HepG2 (cell line): ENCODE measurements at regions not wholly inside any gene's neighbourhood (a gene's known extent, or its start where the extent isn't known, plus 50 kb on each side); places are given as distances from the start of the nearest gene placed in this dataset.

ENCODE experiments used
- ATAC-seq: fragments of 200-7000 bp; cut with Tn5 transposase; 3 replicates; pipeline ENCODE4 v1.9.1; 2020; ENCODE audit warnings: mild to moderate bottlenecking, moderate library complexity
- BruUV-seq: library from RNA; stranded (reverse); fragments of 400-500 nt; replicated peaks from 2 replicates; lab custom pipeline; 2021; lab: Mats Ljungman, UMichigan
- CTCF ChIA-PET: fragments of 300-600 bp; formaldehyde crosslinking; extraction: SDS; loops from one replicate; lab custom pipeline; 2021; ENCODE audit warnings: low total read pairs, inconsistent platforms, low intra/inter-chr PET ratio; lab: Yijun Ruan, JAX
- POLR2A ChIA-PET: fragments of 350-600 bp; sonication (Branson Sonifier 250); formaldehyde crosslinking; loops from one replicate; lab custom pipeline; 2020; ENCODE audit warnings: antibody characterized with exemption, inconsistent platforms; lab: Yijun Ruan, JAX
- DNase-seq: peaks from one replicate; pipeline ENCODE4 v3.0.0-alpha.2; 2015; ENCODE audit warnings: low spot score
- FAIRE-seq: peaks from 3 replicates; lab custom pipeline; 2011; peaks lifted over from hg19 to GRCh38; lab: Jason Lieb, UNC
- H2AFZ ChIP-seq: one replicate; pipeline ENCODE4 v1.6.1; 2011; ENCODE audit warnings: low read length, inconsistent platforms
- H3K27ac ChIP-seq: fragments of 300-600 bp; 3 replicates; pipeline ENCODE4 v1.8.0; 2011; ENCODE audit warnings: mixed run types, mild to moderate bottlenecking, mixed read lengths, low read length, inconsistent platforms; ENCODE audit not compliant: insufficient read depth; ENCODE audit errors: extremely low read length
- H3K27me3 ChIP-seq, 2 experiments: fragments of 200-600 bp in 1 of 2; 2 replicates in 1 of 2; 3 replicates in 1 of 2; pipeline versions ENCODE4 v1.6.0 to v1.8.0; 2011; ENCODE audit warnings: low read length in 2 of 2, mild to moderate bottlenecking in 2 of 2, moderate library complexity in 2 of 2, inconsistent platforms in 1 of 2; ENCODE audit not compliant: insufficient read depth in 2 of 2, control insufficient read depth in 1 of 2
- H3K36me3 ChIP-seq, 2 experiments: fragments of 200-600 bp in 1 of 2; replicated peaks in 1 of 2; 2 replicates in 1 of 2; 3 replicates in 1 of 2; pipeline versions ENCODE4 v1.5.1 to v1.8.0; 2011; ENCODE audit warnings: low read length in 2 of 2, inconsistent platforms in 1 of 2; ENCODE audit not compliant: insufficient read depth in 2 of 2, control insufficient read depth in 1 of 2
- H3K4me1 ChIP-seq: 2 replicates; pipeline ENCODE4 v1.5.1; 2012; ENCODE audit warnings: low read length, inconsistent platforms; ENCODE audit not compliant: insufficient read depth
- H3K4me2 ChIP-seq: 2 replicates; pipeline ENCODE4 v1.6.0; 2011; ENCODE audit warnings: low read depth, low read length, inconsistent platforms
- H3K4me3 ChIP-seq, 3 experiments: fragments of 200-600 bp in 1 of 3; sonication (generic), shearing (Covaris generic) in 1 of 3; replicated peaks in 1 of 3; 2 replicates each; pipeline ENCODE4 v1.5.1; 2011 to 2016; ENCODE audit warnings: low read length in 3 of 3, inconsistent platforms in 2 of 3, low read depth in 2 of 3, mild to moderate bottlenecking in 2 of 3, control low read depth in 1 of 3, mixed read lengths in 1 of 3; ENCODE audit not compliant: insufficient read depth in 1 of 3
- H3K79me2 ChIP-seq: one replicate; pipeline ENCODE4 v1.6.1; 2011; ENCODE audit warnings: low read length, inconsistent platforms; ENCODE audit not compliant: insufficient read depth
- H3K9ac ChIP-seq: 2 replicates; pipeline ENCODE4 v1.6.0; 2011; ENCODE audit warnings: mild to moderate bottlenecking, low read depth, low read length, inconsistent platforms; ENCODE audit not compliant: insufficient read depth
- H3K9me3 ChIP-seq: 2 replicates; pipeline ENCODE4 v1.5.1; 2012; ENCODE audit warnings: mild to moderate bottlenecking, low read length
- H4K20me1 ChIP-seq: 2 replicates; pipeline ENCODE4 v1.6.0; 2011; ENCODE audit warnings: inconsistent platforms, mild to moderate bottlenecking, low read length, moderate library complexity; ENCODE audit not compliant: insufficient read depth
- MEIS1 ChIP-seq: sonication (generic); formaldehyde crosslinking; IDR thresholded peaks from 2 replicates; pipeline ENCODE4 v1.9.0; 2021; ENCODE audit warnings: mild to moderate bottlenecking, missing genetic modification reagents, moderate library complexity, borderline replicate concordance
- NFE2 ChIP-seq: sonication (generic); formaldehyde crosslinking; IDR thresholded peaks from 2 replicates; pipeline ENCODE4 v1.4.0; 2020; ENCODE audit warnings: missing genetic modification reagents
- NPAS2 ChIP-seq: sonication (generic); formaldehyde crosslinking; IDR thresholded peaks from 2 replicates; pipeline ENCODE4 v1.8.0; 2022; ENCODE audit warnings: mild to moderate bottlenecking, missing genetic modification reagents, borderline replicate concordance
- SAFB2 ChIP-seq: sonication (generic); formaldehyde crosslinking; IDR thresholded peaks from 2 replicates; pipeline ENCODE4 v1.5.1; 2020; ENCODE audit warnings: missing genetic modification reagents, low read depth, mild to moderate bottlenecking, borderline replicate concordance
- SP2 ChIP-seq: sonication (generic); formaldehyde crosslinking; IDR thresholded peaks from 2 replicates; pipeline ENCODE4 v1.5.1; 2020; ENCODE audit warnings: mild to moderate bottlenecking, missing genetic modification reagents
- SYNCRIP ChIP-seq: fragments of 200-400 bp; formaldehyde crosslinking; IDR thresholded peaks from 2 replicates; pipeline ENCODE4 v1.6.1; 2018; ENCODE audit warnings: mild to moderate bottlenecking, low read depth, low read length; ENCODE audit not compliant: insufficient read depth
- TBL1XR1 ChIP-seq: fragments of 150-350 bp; IDR thresholded peaks from 2 replicates; pipeline ENCODE4 v1.6.1; 2014; ENCODE audit warnings: borderline replicate concordance, low read length; ENCODE audit not compliant: partially characterized antibody
- TMF1 ChIP-seq: sonication (generic); formaldehyde crosslinking; IDR thresholded peaks from 2 replicates; pipeline ENCODE4 v1.8.1; 2022; ENCODE audit warnings: low read depth, missing genetic modification reagents
- ZNF484 ChIP-seq: sonication (generic); formaldehyde crosslinking; IDR thresholded peaks from 2 replicates; pipeline ENCODE4 v1.5.1; 2020; ENCODE audit warnings: mild to moderate bottlenecking, low read depth, missing genetic modification reagents, borderline replicate concordance
- ZNF607 ChIP-seq: sonication (generic); formaldehyde crosslinking; IDR thresholded peaks from 2 replicates; pipeline ENCODE4 v1.5.1; 2020; ENCODE audit warnings: missing genetic modification reagents, mild to moderate bottlenecking, borderline replicate concordance
- ZNF644 ChIP-seq: IDR thresholded peaks from 2 replicates; pipeline ENCODE4 v1.6.1; 2016; ENCODE audit warnings: low read depth
- ZNF788 ChIP-seq: sonication (generic); formaldehyde crosslinking; IDR thresholded peaks from 2 replicates; pipeline ENCODE4 v1.5.0; 2020; ENCODE audit warnings: mild to moderate bottlenecking, missing genetic modification reagents, borderline replicate concordance
- ZSCAN22 ChIP-seq: sonication (generic); formaldehyde crosslinking; IDR thresholded peaks from 2 replicates; pipeline ENCODE4 v1.4.0; 2020; ENCODE audit warnings: mild to moderate bottlenecking, missing genetic modification reagents
- ZSCAN30 ChIP-seq: sonication (generic); formaldehyde crosslinking; IDR thresholded peaks from 2 replicates; pipeline ENCODE4 v1.5.0; 2020; ENCODE audit warnings: mild to moderate bottlenecking, missing genetic modification reagents
- WGBS: methylation state at CpG from one replicate; pipeline ENCODE4 v1.1.6; 2017; ENCODE audit warnings: low lambda C conversion rate; 5-methylcytosine and 5-hydroxymethylcytosine counted together
- in situ Hi-C: cut with HindIII; loops from 2 replicates; pipeline ENCODE4 v1.10.0; 2017; ENCODE audit warnings: low pct_unique_long_range_greater_than_20kb; ENCODE audit not compliant: extremely low pct_ligation_motif_present
- intact Hi-C: fragments of 100-400 bp; cut with micrococcal nuclease; formaldehyde crosslinking; loops from one replicate; pipeline ENCODE4 v1.10.0; 2022; ENCODE audit not compliant: unreplicated experiment
- TF ChIP-seq, protein P1 (sequence below): IDR thresholded peaks from 2 replicates; pipeline ENCODE4 v1.6.1; 2016; ENCODE audit warnings: mild to moderate bottlenecking, missing biosample characterization, missing genetic modification reagents
- TF ChIP-seq, protein P2 (sequence below): sonication (generic); formaldehyde crosslinking; IDR thresholded peaks from 2 replicates; pipeline ENCODE4 v1.4.0; 2020; ENCODE audit warnings: missing genetic modification reagents
- TF ChIP-seq, protein P3 (sequence below), 2 experiments: IDR thresholded peaks; 2 replicates each; pipeline ENCODE4 v1.6.1; 2011 to 2012; ENCODE audit warnings: low read length in 2 of 2, borderline replicate concordance in 1 of 2, low read depth in 1 of 2, mild to moderate bottlenecking in 1 of 2, moderate library complexity in 1 of 2
- TF ChIP-seq, protein P4 (sequence below): fragments of 450-650 bp; IDR thresholded peaks from 2 replicates; pipeline ENCODE4 v1.6.1; 2016

DNA sequence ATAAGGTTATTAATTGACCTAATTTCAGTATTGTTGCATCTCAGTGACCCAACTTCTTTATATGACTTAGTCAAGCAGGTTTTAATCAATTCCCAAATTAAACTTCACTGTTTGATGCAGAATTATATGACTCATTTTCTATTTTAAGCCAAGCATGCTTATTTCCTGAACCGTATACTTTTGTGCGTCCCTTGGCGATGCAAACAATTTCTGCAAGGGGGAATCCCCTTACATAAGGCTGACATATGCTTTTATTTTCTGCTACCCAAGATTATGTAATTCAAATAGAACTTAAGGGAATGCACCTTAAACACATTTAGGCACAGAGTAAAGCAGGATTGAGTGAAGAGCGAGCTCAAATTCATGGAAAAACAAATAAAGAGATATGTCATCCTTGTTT lies 303.9 kb downstream of the PDCD6IP start (continued):
- TF ChIP-seq ZNF644 (CRISPR knock-in tag) = no peak
- no peak for TF ChIP-seq ZSCAN22 (CRISPR knock-in tag)
- TF ChIP-seq SP2 = no peak
- no peak for TF ChIP-seq ZNF484
- no peak for TF ChIP-seq SAFB2 (CRISPR knock-in tag)

DNA sequence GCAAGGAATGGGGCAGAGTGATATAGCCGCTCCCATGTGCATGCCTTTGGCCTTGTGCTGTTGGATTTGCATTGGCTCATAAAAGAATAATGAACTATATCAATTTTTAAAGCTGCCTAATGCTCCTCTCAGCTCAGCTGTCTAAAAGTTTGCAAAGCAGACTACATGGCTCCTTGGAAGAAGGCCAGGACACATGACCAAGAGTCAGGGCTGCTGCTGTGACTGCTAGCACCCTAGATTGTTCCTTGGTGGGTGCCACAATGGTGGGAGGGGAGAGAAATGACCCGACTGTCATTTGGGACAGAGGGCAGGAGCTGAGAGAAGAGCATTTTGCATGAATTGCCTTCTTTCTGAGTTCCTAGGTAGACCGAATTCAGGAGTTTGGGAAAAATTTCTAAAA lies 307.9 kb downstream of the PDCD6IP start:
- TF ChIP-seq ZSCAN30 (CRISPR knock-in tag) = no peak
- TF ChIP-seq ZNF788 (CRISPR knock-in tag) = no peak
- TF ChIP-seq ZNF607 = no peak
- TF ChIP-seq, protein P1, sequence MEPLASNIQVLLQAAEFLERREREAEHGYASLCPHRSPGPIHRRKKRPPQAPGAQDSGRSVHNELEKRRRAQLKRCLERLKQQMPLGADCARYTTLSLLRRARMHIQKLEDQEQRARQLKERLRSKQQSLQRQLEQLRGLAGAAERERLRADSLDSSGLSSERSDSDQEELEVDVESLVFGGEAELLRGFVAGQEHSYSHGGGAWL (CRISPR knock-in tag) = no peak
- TF ChIP-seq, protein P2, sequence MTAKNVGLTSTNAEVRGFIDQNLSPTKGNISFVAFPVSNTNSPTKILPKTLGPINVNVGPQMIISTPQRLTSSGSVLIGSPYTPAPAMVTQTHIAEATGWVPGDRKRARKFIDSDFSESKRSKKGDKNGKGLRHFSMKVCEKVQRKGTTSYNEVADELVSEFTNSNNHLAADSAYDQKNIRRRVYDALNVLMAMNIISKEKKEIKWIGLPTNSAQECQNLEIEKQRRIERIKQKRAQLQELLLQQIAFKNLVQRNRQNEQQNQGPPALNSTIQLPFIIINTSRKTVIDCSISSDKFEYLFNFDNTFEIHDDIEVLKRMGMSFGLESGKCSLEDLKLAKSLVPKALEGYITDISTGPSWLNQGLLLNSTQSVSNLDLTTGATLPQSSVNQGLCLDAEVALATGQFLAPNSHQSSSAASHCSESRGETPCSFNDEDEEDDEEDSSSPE (CRISPR knock-in tag) = no peak
- TF ChIP-seq TMF1 (CRISPR knock-in tag) = no peak
- TF ChIP-seq, protein P3, sequence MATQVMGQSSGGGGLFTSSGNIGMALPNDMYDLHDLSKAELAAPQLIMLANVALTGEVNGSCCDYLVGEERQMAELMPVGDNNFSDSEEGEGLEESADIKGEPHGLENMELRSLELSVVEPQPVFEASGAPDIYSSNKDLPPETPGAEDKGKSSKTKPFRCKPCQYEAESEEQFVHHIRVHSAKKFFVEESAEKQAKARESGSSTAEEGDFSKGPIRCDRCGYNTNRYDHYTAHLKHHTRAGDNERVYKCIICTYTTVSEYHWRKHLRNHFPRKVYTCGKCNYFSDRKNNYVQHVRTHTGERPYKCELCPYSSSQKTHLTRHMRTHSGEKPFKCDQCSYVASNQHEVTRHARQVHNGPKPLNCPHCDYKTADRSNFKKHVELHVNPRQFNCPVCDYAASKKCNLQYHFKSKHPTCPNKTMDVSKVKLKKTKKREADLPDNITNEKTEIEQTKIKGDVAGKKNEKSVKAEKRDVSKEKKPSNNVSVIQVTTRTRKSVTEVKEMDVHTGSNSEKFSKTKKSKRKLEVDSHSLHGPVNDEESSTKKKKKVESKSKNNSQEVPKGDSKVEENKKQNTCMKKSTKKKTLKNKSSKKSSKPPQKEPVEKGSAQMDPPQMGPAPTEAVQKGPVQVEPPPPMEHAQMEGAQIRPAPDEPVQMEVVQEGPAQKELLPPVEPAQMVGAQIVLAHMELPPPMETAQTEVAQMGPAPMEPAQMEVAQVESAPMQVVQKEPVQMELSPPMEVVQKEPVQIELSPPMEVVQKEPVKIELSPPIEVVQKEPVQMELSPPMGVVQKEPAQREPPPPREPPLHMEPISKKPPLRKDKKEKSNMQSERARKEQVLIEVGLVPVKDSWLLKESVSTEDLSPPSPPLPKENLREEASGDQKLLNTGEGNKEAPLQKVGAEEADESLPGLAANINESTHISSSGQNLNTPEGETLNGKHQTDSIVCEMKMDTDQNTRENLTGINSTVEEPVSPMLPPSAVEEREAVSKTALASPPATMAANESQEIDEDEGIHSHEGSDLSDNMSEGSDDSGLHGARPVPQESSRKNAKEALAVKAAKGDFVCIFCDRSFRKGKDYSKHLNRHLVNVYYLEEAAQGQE (IDR thresholded peaks at IDR 0.05; ENCODE audit: borderline replicate concordance in 1 of 2, low read depth in 1 of 2, low read length in 2 of 2) = no peak
- TF ChIP-seq MEIS1 (CRISPR knock-in tag) = no peak
- TF ChIP-seq NFE2 (CRISPR knock-in tag) = no peak
- TF ChIP-seq SYNCRIP = no peak
- TF ChIP-seq NPAS2 (CRISPR knock-in tag) = no peak
- no peak for TF ChIP-seq TBL1XR1
- TF ChIP-seq, protein P4, sequence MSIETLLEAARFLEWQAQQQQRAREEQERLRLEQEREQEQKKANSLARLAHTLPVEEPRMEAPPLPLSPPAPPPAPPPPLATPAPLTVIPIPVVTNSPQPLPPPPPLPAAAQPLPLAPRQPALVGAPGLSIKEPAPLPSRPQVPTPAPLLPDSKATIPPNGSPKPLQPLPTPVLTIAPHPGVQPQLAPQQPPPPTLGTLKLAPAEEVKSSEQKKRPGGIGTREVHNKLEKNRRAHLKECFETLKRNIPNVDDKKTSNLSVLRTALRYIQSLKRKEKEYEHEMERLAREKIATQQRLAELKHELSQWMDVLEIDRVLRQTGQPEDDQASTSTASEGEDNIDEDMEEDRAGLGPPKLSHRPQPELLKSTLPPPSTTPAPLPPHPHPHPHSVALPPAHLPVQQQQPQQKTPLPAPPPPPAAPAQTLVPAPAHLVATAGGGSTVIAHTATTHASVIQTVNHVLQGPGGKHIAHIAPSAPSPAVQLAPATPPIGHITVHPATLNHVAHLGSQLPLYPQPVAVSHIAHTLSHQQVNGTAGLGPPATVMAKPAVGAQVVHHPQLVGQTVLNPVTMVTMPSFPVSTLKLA = no peak
- H3K4me3 ChIP-seq = no peak overlapping the region
- DNase-seq (no peak), ATAC-seq (no peak), FAIRE-seq (no peak)
- no peaks in the 10 kb centered on the region for H3K36me3 ChIP-seq
- no peaks in the 10 kb centered on the region for H3K79me2 ChIP-seq
- H3K4me1 ChIP-seq = no peaks in the 10 kb centered on the region
- H3K27ac ChIP-seq = no peak overlapping the region
- ChIA-PET POLR2A (no interaction called here), CTCF (no interaction called here)
- no peaks in the 10 kb centered on the region for H4K20me1 ChIP-seq
- no TSS peak for BruUV-seq
- 28% methylated on average over 3 of the region's 3 CpGs for WGBS
- intact Hi-C loops (no loop called here), in situ Hi-C loops (no loop called here)
- no peak overlapping the region for H2AFZ ChIP-seq
- H3K27me3 ChIP-seq = no peaks in the 10 kb centered on the region
- no peaks in the 10 kb centered on the region for H3K9me3 ChIP-seq
- no peak overlapping the region for H3K9ac ChIP-seq
- no peak overlapping the region for H3K4me2 ChIP-seq
